GM19397 (cell line): ENCODE measurements at regions not wholly inside any gene's neighbourhood (a gene's known extent, or its start where the extent isn't known, plus 50 kb on each side); places are given as distances from the start of the nearest gene placed in this dataset.

Experiments
- ATAC-seq: cut with Tn5 transposase; IDR thresholded peaks from one replicate; pipeline ENCODE4 v1.9.1; 2021; ENCODE audit warnings: mild to moderate bottlenecking, moderate library complexity; ENCODE audit not compliant: unreplicated experiment

- no peak for ATAC-seq
Observed at GRCh38 chr1:62917314-62917713, 133.4 kb downstream of the ATG4C start.

DNA sequence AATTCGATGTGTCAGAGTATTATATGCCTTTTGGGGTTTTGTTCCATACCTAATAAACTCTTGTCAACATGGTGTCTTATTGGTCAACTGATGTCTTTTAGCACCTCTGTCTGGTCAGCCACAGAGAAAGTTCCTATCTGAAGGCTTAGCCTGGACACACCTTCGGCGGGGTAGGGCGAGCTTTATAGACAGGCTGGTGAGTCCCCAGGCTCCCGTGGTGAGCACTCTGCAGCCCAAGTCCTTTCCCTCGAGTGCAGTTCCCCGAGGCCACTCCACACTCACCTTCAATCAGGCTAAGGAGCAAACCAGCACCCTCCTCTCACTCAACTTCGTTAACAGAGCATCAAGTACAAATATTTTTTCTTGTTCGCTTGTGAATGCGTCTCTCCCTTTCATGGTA lies 133.9 kb downstream of the ATG4C start:
- ATAC-seq: no peak

GRCh38 chr1:62918700-62919099 lies 134.8 kb downstream of the ATG4C start:
- no peak for ATAC-seq

DNA sequence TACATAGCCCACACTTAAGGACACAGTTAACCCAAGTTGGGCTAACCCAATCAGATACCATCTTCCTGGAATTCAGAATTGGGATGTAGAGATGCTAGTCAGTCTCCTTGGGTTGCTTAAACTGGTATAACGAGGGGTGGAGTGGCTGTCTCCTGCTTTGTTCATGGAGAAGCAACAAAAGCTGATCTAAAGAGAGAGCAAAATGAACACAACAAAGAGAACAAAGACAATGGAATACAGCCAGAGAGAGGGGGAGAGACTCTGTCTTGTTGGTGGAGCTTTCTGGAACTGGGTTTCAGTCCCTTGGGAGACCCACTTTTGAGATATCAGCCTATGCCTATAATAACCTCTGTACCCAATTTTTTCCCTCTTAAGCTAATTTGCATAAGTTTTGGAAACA lies 138.1 kb downstream of the ATG4C start:
- no peak for ATAC-seq

DNA sequence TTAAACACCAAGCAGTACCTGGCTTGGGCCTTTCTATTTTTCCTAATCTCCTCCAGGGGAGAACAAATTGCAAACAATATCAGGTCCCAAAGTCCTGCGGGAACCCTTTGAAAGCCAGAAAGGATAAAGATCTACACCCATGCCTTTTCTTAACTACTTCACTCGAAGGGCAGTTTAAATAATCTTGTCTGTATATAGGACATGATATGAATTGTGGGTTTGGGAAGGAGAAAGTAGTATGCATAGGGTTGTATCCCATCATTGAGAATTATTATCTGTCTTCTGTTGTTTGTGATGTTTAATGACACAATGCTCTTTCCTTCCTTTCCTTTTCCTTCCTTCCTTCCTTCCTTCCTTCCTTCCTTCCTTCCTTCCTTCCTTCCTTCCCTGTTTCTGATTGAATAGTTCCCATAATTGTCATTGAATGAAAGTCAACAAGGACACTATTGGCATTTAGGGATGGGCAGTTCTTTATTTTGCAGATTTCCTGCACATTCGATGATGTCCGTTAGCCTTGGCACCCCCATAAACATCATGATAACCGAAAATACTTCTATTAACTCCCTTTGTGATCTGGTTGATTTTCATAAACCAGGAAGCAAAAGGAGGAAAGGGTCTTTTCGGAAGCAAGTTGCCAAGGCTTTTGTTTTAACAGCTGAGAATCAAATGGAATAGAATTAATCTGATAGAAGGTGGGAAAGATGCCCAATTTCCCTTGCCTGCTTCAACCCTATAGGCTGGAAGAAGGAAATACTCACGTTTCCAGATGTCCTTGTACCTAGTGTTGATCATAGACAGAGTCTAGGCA lies 141.3 kb downstream of the ATG4C start:
- no peak for ATAC-seq

DNA sequence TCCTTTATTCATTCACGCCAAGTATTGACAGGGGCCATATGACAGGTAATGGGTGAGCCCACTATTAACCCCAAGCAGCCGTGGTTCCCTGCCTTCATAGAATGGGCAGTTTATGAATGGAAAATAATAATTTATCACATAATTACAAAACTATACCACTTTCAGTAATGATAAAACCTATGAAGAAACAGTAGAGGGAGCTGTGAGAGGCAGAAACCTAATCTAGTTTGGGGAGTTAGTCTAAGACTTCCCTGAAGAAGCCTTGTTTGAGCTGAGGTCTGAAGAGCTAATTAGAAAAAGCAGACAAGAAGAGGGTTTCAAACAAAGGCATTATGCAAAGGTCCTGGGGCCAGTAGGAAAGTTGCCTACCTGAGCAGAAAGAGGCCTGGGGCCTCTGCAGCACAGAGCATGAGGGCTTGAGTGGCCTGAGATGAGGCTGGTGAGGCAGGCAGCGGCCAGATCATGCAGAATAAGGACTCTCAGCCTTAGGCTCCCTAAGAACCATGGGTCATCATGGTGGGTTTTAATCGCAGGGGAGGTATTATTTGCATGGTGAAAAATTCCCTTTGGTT lies 142.8 kb downstream of the ATG4C start:
- no peak for ATAC-seq

GRCh38 chr1:62928885-62929284 lies 145.0 kb downstream of the ATG4C start:
- no peak for ATAC-seq

DNA sequence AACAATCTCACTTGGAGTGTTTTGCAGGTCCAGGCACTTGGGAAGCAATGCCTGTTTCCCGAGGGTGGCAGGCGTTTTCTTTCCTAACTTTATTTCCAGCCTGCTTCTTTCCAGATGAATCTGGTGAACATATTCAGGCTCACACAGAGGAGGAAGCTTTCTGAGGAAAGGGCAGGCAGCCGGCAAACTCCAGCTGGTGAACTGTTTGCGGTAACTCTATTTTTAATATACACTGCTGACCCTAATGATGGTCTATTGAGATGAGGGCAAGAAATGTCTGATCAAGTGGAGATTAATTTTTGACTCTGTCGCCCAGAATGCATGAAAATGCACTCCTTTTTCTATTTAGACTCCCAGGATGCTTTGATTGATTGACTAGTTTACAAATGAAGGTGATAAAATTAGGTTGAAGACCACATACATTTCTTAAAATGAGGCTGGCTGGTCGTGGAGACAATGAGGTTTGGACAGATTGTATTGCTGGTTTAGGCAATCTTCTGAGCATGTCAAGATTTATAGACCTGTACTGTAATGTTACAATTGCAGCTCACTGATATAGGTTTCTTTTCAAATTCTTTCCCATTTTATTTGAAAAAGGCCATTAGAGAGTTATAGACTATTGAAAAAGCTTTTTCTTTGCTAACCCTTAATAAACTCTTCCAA lies 153.8 kb downstream of the ATG4C start:
- no peak for ATAC-seq

DNA sequence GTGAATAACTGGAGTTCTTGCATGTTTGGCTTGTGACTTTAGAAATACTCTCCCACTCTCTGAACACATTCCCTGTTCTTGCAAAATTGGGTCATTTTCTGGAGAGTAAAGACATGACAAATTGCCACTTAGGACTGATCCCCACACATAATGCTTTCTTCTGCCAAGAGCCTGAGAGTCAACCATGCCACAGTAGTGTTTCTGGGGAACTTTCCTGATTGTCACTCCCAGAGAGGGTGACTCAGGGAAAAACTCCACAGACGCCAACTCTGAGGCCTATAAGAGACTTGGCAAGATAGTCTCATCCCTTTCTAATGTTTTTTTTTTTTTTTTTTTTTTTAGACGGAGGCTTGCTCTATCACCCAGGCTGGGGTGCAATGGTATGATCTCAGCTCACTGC lies 157.8 kb downstream of the ATG4C start:
- no peak for ATAC-seq

DNA sequence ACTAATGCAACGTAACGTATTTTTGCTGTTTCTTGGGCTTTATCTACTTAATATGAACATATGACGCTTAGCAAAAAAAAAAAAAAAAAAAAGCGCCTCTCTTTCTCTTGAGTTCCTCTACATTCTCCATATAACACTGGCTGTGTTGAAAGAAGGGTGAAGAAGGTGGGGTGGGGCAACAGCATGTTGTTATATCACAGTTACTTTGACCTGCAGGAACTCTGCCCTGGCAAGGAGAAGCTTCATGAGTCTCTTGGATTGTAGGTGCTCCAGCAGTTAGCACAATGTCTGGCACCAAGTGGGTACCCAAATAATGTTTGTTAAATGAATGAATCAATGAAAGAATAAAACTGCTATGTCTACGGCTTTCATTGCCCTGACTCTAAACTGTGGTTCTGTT lies 162.6 kb downstream of the ATG4C start:
- no peak for ATAC-seq

- ATAC-seq: no peak
Observed at GRCh38 chr1:62951428-62951827, 167.5 kb downstream of the ATG4C start.

- no peak for ATAC-seq
Observed at GRCh38 chr1:62952596-62952995, 168.7 kb downstream of the ATG4C start.

GRCh38 chr1:62953633-62954032 lies 169.7 kb downstream of the ATG4C start:
- ATAC-seq: no peak

DNA sequence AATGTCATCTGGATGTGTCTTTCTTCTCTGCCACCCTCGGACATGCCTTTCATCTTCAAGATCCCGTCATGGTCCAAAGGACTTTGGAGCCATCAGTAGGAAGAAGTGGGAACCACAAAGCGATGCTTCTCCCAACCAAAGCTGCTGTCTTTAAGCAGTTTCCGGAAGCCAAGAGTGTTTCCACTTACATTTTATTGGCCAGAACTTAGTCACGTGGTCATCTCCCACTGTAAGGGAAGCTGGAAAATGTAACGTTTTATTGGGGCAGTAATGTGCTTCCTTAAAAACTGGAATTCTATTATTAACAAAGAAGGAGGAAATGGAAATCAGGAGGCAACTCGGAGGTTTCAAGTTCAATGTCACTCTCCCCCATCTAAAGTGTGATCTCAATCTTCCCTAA lies 170.8 kb downstream of the ATG4C start:
- ATAC-seq: no peak

DNA sequence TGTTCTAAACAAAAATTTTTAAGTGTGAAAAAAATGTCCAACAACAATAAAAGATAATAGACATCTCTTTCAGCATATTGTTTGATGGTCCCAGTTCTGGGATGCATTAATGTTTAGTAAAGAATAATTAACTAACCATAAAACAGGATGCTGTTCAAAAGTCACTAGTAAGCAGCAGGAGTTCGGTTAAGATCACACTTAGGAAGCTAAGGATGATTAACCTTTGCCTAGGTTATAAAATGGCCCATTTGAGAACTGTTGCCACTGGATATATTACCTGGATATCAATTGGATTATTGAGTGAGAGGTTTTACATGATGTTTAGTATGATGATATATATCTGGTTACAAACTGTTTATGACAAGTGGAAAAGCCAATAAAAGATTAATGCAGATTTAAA lies 171.7 kb downstream of the ATG4C start:
- no peak for ATAC-seq

GRCh38 chr1:62962014-62962812 lies 178.3 kb downstream of the ATG4C start:
- ATAC-seq: no peak

- ATAC-seq: no peak
Observed at GRCh38 chr1:62962901-62963776, 179.2 kb downstream of the ATG4C start.

- no peak for ATAC-seq
Observed at GRCh38 chr1:62964141-62964540, 180.2 kb downstream of the ATG4C start.

GRCh38 chr1:62967031-62967430 lies 183.1 kb downstream of the ATG4C start:
- ATAC-seq: no peak

- no peak for ATAC-seq
Observed at GRCh38 chr1:62977366-62977765, 193.4 kb downstream of the ATG4C start.
